ENCODE measurements at regions not wholly inside any gene's neighbourhood (a gene's known extent, or its start where the extent isn't known, plus 50 kb on each side); places are given as distances from the start of the nearest gene placed in this dataset.
A peak's percentile ranks its signal among the peaks of the same experiment; 100 is the strongest.
"Not testable (repeated sequence)": the region's sequence is repeated elsewhere in the genome, so short reads cannot be mapped to it uniquely, and the experiment has no call there.

- not testable (repeated sequence) for DNase-seq
These were observed 875.2 kb upstream of the ALG10B start for GRCh38 chr12:37441371-37441770.

GRCh38 chr12:37455646-37456045 lies 860.9 kb upstream of the ALG10B start:
- not testable (repeated sequence) for DNase-seq

- DNase-seq = not testable (repeated sequence)
These were observed 818.6 kb upstream of the ALG10B start for GRCh38 chr12:37497939-37498338.

- DNase-seq = not testable (repeated sequence)
These were observed 806.3 kb upstream of the ALG10B start for GRCh38 chr12:37510256-37510655.

- not testable (repeated sequence) for DNase-seq
These were observed 776.0 kb upstream of the ALG10B start for GRCh38 chr12:37540581-37540980.

DNA sequence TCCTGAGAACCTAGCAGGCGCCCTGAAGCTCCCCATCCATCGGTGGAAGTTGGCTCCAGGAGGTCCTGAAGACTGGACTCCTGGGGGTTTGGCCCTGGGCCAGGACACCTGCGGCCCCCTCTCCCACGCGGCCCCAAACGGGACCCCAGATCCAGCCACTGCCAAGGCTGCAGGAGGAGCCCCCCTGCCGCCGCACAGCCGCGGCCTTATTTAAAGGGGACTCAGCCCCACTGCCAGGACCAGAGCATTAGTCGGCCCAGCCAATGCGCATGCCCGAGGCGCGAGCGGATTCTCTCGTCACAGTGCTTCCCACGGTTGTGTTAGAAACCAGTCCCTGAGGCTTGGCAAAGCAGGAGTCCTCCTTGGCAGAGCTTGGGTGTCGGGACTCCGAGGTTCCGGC lies 775.2 kb upstream of the ALG10B start:
- no peak for DNase-seq

DNA sequence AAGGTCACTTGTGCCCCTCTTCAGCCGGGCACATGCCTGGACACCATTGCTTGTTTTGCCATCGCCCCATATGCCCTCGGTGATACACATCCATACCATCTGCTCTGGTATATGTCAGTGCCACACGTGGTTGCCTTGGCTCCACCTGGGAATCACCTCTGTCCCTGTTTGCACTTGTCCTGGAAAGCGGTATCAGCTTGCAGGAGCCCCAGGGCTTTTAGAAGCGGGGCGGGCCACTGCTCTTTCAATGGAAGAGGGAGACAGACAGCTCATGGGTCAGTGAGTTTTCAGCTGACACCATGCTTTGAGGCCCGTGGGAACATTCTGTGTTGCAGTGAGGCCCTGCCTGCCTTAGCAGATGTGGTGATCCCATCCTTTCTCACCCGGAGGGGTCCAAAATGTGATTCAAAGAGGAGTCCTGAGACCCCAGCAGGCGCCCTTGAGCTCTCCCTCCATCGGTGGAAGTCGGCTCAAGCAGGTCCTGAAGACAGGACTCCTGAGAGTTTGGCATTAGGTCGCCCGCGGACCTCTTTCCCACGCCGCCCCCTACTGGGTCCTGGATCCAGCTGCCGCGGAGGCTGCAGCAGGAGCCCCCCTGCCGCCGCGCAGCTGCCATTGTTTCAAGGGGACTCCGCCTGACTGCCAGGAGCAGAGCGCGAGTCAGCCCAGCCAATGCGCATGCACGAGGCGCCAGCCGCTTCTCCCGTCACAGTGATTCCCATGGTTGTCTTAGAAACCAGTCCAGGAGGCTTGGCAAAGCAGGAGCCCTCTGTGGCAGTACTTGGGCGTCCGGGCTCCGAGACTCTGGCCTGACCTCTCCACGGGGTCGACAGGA lies 773.2 kb upstream of the ALG10B start:
- DNase-seq = no peak

- no peak for DNase-seq
These were observed 772.5 kb upstream of the ALG10B start for GRCh38 chr12:37543966-37544668.

DNA sequence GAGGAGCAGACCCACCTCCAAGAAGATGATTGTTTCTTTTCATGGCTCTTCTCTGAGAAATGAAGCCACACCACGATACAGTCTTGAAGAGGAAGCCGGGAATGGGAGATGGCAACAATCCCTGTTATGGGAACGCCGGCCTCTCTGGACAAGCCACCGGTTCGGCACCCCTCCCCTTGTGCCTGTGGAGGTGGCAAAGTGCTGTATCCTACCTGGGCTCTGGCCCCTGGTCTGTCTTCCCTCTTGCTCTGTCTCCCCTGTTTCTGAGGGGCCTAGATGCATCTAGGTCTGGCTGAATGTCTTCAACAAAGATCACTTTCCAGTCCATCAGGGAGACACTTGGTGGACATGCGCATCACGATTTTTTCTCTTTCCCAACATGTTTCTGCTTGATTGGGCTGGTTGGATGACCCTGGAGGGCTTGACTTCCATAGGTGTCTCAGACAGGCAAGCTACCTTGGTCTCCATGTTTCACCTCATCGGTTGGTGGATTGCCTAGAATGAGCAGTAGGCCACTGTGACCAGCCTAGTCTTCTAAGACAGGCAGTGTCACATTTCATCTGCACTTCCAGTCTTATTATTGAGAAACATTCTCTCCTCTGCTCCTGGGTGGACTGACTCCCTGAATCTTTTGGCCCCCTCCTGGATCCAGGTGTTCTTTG lies 771.8 kb upstream of the ALG10B start:
- not testable (repeated sequence) for DNase-seq

DNA sequence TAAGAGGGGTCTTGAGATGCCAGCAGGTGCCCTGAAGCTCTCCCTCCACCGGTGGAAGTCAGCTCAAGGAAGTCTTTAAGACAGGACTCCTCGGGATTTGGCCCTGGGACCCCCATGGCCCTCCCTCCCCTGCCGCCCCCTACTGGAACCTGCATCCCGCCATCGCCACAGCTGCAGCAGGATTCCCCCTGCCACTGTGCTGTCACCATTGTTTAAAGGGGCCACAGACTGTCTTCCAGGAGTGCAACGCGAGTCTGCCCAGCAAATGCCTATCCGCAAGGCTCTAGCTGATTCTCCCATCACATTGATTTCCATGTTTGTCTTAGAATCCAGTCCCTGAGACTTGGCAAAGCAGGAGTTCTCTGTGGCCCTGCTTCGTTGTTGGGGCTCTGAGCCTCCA lies 770.8 kb upstream of the ALG10B start:
- no peak for DNase-seq

GRCh38 chr12:37546206-37546605 lies 770.4 kb upstream of the ALG10B start:
- no peak for DNase-seq

DNA sequence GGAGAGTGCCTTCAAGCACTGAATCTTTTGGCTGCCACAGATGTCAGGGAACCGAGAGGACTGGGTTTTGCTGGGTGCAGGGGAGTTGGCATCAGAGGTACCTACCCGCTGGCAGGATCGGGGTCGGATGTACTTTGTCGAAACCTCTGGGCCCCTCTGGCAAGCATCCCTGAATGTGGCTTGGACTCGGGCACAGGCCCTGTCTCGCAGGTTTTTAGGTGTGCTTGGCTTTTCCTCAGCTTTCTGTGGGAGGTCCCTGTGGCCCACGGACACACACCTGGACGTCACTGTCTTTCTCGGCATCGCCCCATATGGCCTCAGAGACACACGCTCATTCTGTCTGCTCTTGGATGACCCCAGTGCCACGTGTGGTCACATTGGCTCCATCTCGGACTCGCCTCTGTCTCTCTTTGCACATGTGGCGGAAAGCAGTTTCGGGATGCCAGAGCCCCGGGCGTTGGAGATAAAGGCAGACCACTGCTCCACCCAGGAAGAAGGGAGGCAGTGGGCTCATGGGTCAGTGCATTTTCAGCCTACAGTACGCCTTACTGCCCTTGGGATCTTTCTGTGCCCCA lies 769.6 kb upstream of the ALG10B start:
- DNase-seq = no peak

GRCh38 chr12:37547611-37548010 lies 769.0 kb upstream of the ALG10B start:
- no peak for DNase-seq

GRCh38 chr12:37548266-37548805 lies 768.2 kb upstream of the ALG10B start:
- no peak for DNase-seq

GRCh38 chr12:37556957-37557356 lies 759.6 kb upstream of the ALG10B start:
- not testable (repeated sequence) for DNase-seq

GRCh38 chr12:37565112-37565511 lies 751.5 kb upstream of the ALG10B start:
- peak; percentile 11 for DNase-seq

DNA sequence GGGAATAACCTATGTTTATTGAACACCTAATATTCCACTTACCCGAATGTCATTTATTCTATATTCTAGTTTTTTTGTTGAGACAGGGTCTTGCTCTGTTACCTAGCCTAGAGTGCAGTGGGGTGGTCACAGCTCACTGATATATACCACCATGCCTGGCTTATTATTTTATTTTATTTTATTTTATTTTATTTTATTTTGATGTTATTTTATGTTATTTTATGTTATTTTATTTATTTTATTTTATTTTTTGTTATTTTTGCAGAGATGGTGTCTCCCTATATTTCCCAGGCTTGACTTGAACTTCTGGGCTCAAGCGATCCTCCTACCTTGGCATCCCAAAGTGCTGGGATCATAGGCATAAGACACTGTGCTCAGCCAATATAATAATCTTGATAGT lies 746.0 kb upstream of the ALG10B start:
- not testable (repeated sequence) for DNase-seq
